HG03575 (cell line): ENCODE measurements at regions not wholly inside any gene's neighbourhood (a gene's known extent, or its start where the extent isn't known, plus 50 kb on each side); places are given as distances from the start of the nearest gene placed in this dataset.
"Not testable (repeated sequence)": the region's sequence is repeated elsewhere in the genome, so short reads cannot be mapped to it uniquely, and the experiment has no call there.

Experiments
- ATAC-seq: cut with Tn5 transposase; IDR thresholded peaks from one replicate; pipeline ENCODE4 v1.9.1; 2021; ENCODE audit not compliant: unreplicated experiment, insufficient number of reproducible peaks, low FRiP score; ENCODE audit errors: extremely low read depth

DNA sequence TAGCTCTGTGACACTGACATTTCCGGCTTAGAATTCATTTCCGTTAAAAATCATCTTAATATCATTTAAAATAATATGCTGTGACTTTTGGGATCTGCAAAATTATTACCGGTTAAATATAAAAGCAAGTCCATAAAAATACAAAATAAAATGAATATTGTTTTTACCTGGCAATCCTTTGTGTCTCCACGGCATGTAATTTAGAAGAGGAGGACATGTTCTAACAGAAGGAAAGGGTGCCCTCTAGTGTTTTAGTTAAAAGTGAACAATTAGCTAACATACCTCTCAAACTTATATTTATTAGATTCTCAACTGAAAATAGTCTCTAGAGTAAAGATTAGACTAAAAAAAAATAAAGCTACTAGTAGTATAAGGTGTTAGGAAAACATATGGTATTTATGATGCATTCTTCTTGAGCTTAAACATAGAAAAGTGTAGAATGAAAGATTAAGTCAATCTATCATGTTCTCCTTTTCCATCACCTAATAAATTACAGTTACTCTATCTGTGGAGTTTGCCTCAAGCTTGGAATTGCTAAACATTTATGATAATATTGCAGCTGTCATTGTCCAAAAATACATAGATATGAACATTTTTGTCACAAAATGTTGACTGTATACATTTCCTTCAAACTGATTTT is 676.7 kb upstream of the SPRY2 start:
- ATAC-seq, result peak; percentile 86

DNA sequence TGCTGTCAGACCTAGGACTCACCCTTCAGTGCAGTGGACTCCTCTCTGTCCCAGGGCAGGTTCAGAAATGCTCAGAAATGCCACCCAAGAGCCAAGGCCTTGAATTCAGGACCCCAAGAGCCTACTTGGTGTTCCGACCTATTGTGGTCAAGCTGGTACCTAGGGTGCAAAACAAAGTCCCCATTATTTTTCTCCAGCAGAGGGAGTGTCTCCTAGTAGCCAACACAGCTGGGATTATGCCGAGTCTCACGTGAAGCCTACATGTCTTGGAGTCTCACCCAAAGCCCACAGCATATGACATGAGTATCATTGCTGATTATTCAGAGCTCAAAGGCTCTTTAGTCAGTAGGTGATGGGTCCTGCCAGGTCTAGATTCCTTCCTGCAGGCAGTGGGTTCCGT is 671.1 kb upstream of the SPRY2 start:
- no peak for ATAC-seq

DNA sequence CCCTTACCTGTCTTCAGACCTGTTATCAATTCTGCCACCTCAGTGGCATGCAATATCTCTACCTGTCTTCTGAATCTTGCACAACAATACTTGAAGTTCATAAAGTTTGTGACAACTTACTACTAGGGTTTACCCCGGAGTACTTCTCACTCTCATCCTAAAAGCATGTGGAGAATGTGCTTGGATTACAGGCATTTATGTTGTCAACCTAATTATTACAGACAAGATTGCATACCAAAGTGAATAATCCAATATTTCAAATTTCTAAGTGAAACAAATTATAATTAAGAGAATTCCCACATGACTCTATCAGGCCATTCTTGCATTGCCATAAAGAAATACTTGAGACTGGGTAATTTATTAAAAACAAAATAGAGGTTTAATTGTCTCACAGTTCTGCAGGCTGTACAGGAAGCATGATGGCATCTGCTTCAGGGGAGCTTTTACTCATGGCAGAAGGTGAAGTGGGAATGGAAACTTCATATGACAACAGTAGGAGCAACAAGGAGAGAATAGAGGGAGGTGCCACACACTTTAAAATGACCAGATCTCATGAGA is 661.0 kb upstream of the SPRY2 start:
- ATAC-seq, result no peak

DNA sequence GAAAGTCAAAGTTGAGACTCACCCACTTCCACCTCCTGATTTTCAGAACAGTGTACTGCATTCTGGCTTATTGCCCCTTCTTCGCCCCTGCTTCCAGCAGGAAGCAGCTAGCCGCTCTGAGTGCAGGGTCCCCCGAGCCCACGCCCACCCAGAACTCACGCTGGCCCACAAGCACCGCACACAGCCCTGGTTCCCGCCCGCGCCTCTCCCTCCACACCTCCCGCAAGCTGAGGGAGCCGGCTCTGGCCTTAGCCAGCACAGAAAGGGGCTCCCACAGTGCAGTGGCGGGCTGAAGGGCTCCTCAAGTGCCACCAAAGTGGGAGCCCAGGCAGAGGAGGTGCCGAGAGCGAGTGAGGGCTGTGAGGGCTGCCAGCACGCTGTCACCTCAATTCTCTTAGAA is 657.7 kb upstream of the SPRY2 start:
- not testable (repeated sequence) for ATAC-seq

DNA sequence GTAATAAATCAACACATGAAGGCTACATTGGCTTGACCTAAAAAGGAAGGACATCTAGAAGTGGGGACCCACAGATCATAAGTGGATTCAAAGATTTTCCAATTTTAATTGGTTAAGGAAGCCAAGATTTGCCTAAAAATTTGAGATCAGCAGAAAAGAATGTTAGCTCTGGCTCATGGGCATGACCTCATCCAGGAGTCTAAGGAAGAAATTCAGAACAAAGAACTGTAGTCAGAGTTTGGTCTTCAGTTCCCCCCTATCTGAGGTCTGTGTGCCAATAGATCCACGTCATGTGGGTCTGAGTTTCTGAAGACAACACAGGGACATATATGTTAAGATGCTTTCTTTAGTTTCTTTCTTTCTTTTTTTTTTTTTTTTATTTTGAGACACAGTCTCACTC is 648.8 kb upstream of the SPRY2 start:
- ATAC-seq, result no peak

DNA sequence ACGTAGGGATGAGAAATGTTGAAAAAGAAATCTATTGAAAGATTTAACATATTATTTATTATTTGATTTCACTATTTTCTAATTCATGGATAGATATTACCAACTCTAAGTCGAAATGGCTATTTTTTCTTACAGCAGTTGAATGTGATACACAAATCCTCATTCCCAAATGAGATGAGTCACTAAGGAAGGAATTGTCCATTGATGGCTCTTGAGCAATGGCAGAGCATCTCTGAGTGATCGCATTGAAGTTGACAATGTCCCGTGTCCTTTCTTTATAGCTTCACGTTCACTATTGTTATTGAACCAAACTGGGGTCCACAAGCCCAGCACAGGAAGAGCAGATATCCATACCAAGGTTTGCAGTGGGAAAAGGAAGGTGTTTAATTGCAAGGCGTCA is 648.3 kb upstream of the SPRY2 start:
- no peak for ATAC-seq

DNA sequence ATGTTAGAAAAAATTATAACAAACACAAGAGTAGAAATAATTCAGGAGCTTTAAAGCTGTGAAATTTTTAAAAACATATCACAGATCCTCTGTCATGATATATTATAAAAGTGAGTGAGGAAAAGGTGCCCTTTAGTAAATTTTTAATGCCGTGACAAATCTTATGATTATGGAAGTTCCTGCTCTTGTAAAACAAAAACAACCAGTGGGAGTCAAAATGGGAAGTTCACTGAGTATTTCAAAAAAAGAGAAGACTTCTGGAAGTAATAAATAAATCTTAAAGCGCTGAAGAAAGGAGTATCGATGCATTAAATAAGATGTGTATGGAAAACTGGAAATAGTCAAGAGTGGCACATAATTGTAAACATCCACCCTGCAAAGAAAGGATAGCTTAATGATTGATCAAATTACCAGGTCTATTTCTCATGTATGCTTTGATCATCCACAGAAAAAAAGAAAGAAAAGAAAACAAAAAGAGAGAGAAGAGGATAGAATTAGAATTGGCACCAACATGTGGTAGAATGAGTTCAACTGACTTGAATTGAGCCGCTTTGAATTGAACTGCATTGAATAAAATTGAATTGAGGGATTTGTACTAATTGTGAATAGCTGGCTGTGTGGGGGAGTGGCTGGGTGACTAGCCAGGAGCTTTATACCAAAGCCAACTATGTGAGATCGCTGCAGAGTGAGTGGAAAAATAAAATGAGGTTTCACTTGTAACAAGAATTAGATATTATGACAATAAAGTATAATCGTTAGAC is 647.6 kb upstream of the SPRY2 start:
- no peak for ATAC-seq

DNA sequence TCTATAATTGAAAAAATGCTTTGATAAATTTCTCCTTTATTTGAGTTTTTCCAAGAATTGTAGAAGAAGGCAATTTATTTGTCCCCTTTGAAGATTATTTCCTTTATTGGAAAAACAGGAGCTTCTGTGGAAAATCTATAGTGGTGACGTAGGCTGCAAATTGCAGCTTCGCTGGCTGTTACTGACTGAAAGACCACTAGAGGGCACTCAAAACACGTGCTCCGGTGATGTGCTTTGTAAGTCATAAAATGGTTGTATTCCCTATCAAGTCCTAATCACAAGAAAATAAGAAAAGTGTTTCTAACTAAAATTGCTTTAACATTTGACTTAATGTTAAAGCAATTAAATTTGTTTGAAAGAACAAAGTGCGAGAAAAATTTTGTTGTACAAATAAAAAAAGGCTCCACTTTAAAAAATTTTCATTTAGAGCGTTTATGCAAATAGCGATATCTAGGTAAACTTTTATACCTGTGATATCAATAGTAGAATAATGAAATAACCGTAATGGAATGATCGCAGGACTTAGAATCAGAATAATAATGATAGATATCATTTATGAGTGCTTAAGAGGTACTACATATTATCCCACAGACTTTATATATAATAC is 638.2 kb upstream of the SPRY2 start:
- no peak for ATAC-seq

DNA sequence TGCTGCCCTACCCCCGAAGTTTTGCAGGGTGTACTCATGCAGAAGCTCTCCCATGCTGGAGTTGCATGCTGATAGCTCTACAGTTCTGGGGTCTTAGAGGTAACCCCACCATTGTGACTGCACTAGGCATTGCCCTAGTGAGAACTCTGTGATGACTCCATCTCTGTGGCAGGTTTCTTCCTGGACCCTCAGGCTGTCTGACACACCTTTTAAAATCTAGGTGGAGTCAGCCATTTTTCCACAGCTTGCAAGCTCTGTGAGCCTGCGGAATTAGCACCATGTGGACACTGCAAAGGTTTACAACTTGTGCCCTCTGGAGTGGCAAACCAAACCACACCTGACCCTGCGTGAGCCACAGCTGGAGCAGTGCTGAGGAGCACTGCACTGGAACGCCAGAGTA is 636.2 kb upstream of the SPRY2 start:
- no peak for ATAC-seq

DNA sequence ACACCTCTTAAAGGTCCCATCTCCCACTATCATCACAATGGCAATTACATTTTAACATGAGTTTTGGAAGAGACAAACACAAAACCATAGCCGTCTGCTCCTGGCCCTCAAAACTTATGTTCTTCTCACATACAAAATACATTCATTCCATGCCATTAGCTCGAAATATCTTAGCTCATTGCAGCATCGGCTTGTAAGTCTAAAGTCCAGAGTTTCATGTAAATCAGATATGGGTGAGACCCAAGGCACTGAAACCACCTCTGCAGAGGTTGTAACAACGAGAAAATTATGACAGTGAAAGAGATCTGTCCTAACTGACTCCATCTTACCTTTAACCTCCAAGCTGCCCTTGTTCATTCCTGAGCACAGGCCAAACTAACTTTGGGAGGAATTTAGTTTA is 635.0 kb upstream of the SPRY2 start:
- no peak for ATAC-seq

DNA sequence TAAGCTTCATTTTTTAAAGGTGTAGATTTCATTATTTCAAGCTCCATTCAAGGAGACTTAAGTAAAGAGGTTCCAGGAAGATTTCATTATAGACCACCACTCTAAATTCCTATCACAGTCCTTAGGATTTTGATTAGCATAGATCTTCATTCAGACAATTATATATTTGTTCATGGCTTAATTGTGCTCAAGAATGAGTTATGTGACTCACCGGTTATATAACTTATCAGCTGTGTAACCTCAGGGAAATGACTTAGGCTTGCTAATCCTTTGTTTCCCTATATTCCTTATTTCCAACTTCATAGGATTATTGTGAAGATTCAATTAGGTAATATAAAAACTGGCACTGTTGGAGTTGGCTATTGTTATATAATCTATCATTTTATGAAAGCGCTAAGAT is 632.8 kb upstream of the SPRY2 start:
- ATAC-seq, result no peak

DNA sequence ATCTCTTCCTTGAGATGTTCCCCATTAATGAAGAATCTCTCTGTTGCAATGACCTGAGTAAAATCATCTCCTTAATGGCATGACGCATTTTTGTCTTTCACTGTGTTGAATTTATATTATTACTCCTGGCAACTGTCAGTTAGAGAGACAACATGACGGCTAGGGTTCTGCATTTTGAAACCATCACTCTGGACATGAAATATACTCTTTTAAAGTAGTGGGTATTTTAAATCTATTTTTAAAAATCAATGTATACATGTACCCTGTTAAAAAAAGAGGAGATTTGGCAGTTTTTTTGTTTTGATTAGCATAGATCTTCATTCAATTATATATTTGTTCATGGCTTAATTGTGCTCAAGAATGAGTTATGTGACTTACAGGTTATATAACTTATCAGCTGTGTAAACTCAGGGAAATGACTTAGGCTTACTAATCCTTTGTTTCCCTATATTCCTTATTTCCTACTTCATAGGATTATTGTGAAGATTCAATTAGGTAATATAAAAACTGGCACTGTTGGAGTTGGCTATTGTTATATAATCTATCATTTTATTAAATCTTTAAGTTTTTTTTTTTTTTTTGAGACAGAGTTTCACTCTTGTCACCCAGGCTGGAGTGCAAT is 632.0 kb upstream of the SPRY2 start:
- no peak for ATAC-seq

DNA sequence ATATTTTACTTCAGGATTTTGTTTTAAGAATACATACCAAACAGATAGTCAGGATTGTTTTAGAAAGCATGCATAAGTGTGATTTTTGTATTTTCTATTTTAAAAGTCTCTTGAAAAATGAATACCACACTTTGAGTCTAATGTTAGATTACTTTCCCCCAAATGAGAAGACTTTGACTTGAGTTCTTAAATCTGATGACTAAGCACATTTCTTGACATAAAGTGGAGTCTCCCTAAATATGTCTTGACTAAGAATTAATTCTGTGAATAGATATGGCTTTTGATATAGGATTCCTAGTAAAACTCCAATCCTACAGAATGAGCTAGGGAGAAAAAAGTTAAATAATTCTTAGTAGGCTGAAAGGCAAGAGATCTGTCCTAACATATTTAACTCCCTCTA is 624.2 kb upstream of the SPRY2 start:
- ATAC-seq, result no peak

DNA sequence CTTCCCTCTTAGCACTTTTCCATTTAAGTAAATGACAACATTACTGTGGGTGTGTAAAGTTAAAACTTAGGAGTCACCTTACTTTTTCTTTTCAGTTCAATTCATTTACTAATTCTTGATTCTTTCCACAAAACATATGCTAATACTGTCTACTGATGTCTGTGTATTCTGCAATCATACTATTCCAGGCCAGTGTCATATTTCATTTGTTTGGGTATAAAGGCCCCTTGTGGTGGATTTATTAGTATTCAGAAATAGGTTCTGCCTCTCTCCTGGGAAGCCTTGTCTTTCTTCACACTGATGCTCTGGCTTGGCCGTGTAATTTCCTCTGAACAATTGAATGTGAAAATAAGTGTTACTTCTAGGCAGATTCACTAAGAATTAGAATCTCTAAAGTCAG is 621.9 kb upstream of the SPRY2 start:
- ATAC-seq, result no peak

DNA sequence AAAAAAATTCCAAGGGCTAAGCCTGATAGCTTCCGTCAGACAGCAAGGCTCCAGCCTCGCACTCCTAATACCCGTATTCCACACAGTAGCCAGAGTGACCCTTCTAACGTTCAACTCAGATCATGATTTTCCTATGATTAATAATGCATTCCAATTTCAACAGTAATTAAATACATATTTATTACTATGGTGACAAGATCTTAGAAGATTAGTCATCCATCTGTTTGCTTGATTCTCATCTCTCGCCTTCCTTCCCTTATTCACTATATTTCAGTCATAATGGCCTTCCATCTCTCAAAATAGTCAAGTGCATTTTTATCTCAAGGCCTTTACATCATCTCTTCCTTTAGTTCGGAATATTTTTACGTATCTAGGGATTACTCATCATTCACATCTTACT is 621.2 kb upstream of the SPRY2 start:
- ATAC-seq, result no peak

DNA sequence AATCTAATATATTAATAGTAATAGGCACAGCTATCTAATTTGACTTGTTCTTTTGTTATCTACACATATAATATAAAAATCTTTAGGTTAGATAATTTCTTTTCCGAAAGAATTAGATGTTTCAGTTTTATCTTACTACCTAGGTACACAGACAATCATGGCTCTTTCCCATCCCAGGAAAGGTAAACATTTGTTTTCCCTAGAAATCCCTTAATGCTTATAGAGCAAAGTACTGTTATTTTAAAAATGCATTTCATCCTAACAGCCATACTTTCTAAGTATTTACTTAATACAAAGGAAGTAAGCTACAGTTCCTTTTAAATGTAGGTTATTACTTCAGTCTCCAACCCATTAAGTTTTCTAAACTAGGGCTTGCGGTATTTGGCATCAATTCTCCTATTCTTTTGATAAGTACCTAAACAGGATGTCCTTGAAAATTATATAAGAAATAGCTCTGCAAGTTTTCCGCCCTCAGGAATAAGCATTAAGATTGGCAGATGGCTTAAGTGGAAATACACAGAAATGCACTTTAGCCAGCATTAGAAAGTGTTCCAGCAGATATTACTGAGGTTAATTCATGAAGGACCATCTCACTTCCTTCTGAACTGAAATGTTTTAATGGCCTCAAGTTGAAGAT is 616.2 kb upstream of the SPRY2 start:
- ATAC-seq, result no peak

DNA sequence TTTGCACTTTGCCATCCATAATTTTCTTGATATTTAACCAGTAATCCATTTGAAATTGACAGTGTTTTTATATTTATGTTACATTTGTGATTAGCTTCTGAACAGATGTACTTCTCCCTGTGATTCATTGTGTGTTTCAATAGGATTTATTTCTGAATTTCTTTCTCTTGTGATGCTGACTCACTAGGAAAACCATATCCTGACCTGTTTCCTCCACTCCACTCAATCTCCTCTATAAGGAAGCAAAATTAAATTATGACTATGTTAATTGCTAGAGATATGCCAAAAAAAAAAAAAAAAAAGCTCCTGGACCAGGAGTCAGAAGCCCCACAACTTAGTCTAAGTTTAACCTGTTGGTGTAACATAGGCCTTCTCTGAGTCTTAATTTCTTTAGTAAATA is 614.6 kb upstream of the SPRY2 start:
- no peak for ATAC-seq

DNA sequence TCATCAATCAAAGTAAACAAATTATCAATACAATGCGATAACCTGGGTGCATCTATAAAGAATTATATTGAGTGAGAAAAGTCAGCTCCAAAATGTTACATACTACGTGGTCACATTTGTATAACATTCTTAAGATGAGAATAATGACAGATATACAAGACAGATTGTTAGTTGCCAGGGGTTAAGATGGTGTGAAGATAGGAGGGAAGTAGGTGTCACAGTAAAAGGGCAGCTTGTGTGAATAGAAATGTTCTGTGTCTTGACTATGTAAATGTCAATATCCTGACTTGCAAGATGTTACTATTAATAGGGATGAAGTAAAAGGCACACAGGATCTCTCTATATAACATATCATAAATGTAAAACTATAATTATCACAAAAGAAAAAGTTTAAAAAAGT is 611.2 kb upstream of the SPRY2 start:
- ATAC-seq, result no peak

DNA sequence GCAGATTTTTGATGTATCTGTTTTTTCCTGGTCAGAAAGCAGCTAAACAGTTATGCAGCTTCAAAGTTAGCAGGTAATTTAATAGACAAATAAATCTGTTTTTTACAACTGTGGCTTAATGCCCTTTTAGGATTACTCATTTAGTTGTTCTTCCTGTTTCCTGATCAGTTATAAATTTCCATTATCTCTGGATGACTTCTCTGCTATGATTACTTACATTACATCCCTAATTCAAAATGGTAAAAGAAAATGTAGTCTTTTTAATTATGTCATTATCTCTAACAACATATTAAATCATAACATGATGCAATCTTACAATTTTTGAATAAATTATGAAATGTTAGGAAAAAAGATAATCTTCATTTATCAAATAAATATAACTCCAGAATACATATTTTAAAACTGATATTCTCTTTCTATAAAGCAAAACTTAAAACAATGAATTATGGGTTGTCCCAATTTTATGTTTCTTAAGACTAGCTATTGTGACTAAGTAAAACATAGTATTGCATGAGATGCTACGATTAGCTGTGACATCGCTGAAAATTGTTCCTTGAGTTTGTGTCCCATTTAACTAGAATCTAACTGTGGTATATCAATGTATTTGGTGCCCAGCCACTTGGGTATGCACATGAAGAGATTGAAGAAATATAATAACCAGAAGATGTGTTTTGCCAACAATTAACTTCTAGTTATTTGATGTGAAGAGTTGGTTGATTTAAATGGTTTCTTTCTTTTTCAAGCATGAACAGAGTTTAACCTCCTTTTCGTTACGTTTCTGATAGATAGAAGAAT is 605.3 kb upstream of the SPRY2 start:
- no peak for ATAC-seq
